Psoas muscle (tissue), 7 donors: ENCODE measurements at regions not wholly inside any gene's neighbourhood (a gene's known extent, or its start where the extent isn't known, plus 50 kb on each side); places are given as distances from the start of the nearest gene placed in this dataset.

Experiments used
- ATAC-seq, 4 donors: fragments of 200-7000 bp; cut with Tn5 transposase; one replicate each; pipeline ENCODE4 v1.9.1; 2020; ENCODE audit warnings: moderate library complexity in 3 of 4, mild to moderate bottlenecking in 2 of 4
- DNase-seq, 2 donors: peaks; one replicate each; pipeline ENCODE4 v3.0.0-alpha.2; 2020
- H3K27ac ChIP-seq: fragments of 200-600 bp; one replicate; pipeline ENCODE4 v1.8.0; 2022
- H3K27me3 ChIP-seq, 3 donors: fragments of 200-600 bp in 1 of 3; one replicate each; pipeline versions ENCODE4 v1.6.1 to v1.8.0; 2013 to 2022; ENCODE audit warnings: low read length in 2 of 3, mild to moderate bottlenecking in 2 of 3, moderate library complexity in 1 of 3; ENCODE audit not compliant: insufficient read depth in 3 of 3
- H3K36me3 ChIP-seq, 2 donors: fragments of 200-600 bp in 1 of 2; one replicate each; pipeline versions ENCODE4 v1.6.1 to v1.8.0; 2013 to 2022; ENCODE audit warnings: low read depth in 1 of 2, mild to moderate bottlenecking in 1 of 2, moderate library complexity in 1 of 2; ENCODE audit not compliant: insufficient read depth in 1 of 2
- H3K4me1 ChIP-seq: fragments of 200-600 bp; one replicate; pipeline ENCODE4 v1.8.0; 2022
- H3K4me3 ChIP-seq: fragments of 200-600 bp; one replicate; pipeline ENCODE4 v1.8.0; 2022; ENCODE audit warnings: mild to moderate bottlenecking
- H3K9me3 ChIP-seq: fragments of 200-600 bp; one replicate; pipeline ENCODE4 v1.8.0; 2022
- WGBS, 3 donors: extraction: QIAGEN DNeasy Blood & Tissue Kit; methylation state at CpG; one replicate each; pipeline versions ENCODE4 v1.1.6 to v1.1.7; 2013; 5-methylcytosine and 5-hydroxymethylcytosine counted together
- intact Hi-C, 2 donors: fragments of 100-400 bp; cut with DNase I; formaldehyde crosslinking; loops; one replicate each; pipeline versions ENCODE4 v1.11.0 to v1.14.2; 2022
- TF ChIP-seq, protein P1 (sequence below): fragments of 200-600 bp; IDR thresholded peaks from one replicate; pipeline ENCODE4 v1.8.0; 2022; ENCODE audit warnings: antibody characterized with exemption
- donor health status: healthy with polysubstance abuse.
- donor health status: DM: no; HTN: no; CAD: no; lungs with moderate emphysema.
- donor health status: Bipolar disorder and iron deficiency.
- donor health status: healthy.
- donor health status: DM: yes; HTN: yes; CAD: no.
- donor health status: DM: no; HTN: no; CAD: no.
- donor health status: DM: yes; HTN: yes; CAD: no.

DNA sequence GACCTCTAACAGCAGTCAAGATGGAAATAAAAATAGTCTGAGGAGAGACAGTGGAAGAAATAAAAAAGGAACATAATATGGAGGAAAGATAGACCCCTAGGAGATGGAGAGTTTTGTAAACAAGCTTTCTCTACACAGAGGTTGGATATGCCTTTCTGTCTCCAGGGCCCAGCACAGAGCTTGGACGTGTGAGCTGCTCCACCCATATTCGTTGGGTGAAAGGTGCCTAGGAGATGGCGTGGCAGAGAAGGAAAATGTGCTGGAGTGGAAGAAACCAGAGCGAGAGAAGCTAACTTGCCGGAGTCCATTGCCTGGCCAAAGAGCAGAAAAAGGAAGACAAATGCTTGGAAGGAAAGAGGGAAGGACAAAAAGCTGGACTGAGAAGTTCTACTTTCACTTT, 78.3 kb upstream of the LMO4 start:
- DNase-seq (no peak), ATAC-seq (no peak)
- Histone ChIP-seq H3K4me1 (no peaks in the 10 kb centered on the region), H3K36me3 (no peaks in the 10 kb centered on the region), H3K4me3 (no peak overlapping the region), H3K9me3 (no peaks in the 10 kb centered on the region), H3K27me3 (no peaks in the 10 kb centered on the region), H3K27ac (no peak overlapping the region)
- TF ChIP-seq, protein P1, sequence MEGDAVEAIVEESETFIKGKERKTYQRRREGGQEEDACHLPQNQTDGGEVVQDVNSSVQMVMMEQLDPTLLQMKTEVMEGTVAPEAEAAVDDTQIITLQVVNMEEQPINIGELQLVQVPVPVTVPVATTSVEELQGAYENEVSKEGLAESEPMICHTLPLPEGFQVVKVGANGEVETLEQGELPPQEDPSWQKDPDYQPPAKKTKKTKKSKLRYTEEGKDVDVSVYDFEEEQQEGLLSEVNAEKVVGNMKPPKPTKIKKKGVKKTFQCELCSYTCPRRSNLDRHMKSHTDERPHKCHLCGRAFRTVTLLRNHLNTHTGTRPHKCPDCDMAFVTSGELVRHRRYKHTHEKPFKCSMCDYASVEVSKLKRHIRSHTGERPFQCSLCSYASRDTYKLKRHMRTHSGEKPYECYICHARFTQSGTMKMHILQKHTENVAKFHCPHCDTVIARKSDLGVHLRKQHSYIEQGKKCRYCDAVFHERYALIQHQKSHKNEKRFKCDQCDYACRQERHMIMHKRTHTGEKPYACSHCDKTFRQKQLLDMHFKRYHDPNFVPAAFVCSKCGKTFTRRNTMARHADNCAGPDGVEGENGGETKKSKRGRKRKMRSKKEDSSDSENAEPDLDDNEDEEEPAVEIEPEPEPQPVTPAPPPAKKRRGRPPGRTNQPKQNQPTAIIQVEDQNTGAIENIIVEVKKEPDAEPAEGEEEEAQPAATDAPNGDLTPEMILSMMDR: no peak
- intact Hi-C loops: no loop called here
- 85 to 91% (median 89%) methylated on average over 5 of the region's 5 CpGs for WGBS, 3 donors

DNA sequence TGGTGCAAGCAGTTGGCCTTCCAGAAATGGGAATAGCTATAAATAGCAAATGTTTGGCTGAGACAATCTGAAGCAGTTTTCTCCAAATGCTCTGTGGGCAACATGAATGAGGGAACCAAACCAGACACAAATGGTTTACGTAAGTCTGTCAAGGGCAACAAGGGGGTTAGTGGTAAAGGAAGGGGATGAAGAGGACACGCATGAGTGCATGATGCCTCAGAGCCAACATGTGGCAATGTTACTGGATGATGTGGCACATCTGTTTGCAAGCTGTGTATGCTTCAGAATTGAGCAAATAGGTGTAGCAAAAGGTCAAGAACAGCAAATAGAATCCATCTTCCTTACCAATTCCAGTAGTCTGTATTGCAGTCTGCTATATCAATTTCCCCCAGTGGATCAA, 76.3 kb upstream of the LMO4 start:
- Histone ChIP-seq H3K9me3 (no peaks in the 10 kb centered on the region), H3K4me1 (no peaks in the 10 kb centered on the region), H3K27ac (no peak overlapping the region), H3K27me3 (no peaks in the 10 kb centered on the region), H3K4me3 (no peak overlapping the region), H3K36me3 (no peaks in the 10 kb centered on the region)
- intact Hi-C loops: no loop called here
- TF ChIP-seq, protein P1: no peak
- WGBS, 3 donors: 37 to 64% (median 43%) methylated on average over 2 of the region's 2 CpGs
- no peak for DNase-seq
- no peak for ATAC-seq

DNA sequence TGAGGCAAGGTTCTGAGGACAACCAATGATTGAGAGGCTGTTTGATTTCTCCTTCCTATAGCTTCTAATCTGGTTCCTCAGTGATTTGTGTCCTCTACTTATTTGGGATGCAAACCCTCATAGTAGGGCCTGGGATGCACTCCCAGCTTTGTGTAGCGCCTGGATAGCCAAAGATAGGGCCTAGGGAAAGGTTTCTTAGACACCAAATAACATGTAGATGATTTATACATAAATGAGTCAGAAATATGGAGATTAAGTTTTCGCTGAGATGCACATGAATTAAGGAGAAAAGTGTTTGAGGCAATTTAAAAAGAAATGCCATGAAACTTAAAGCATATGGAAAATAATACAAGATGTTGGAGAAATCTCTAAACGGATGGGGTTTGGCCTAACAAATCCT, 66.0 kb upstream of the LMO4 start:
- no peaks in the 10 kb centered on the region for H3K9me3 ChIP-seq
- no peak for ATAC-seq
- no peaks in the 10 kb centered on the region for H3K36me3 ChIP-seq
- no peak for DNase-seq
- TF ChIP-seq, protein P1: no peak
- no peaks in the 10 kb centered on the region for H3K4me1 ChIP-seq
- WGBS, 3 donors: 85 to 90% (median 87%) methylated on average over 3 of the region's 3 CpGs
- H3K4me3 ChIP-seq: no peak overlapping the region
- intact Hi-C loops: no loop called here
- H3K27ac ChIP-seq: no peak overlapping the region
- H3K27me3 ChIP-seq: no peaks in the 10 kb centered on the region

GRCh38 chr1:87263281-87263680, 65.4 kb upstream of the LMO4 start:
- Histone ChIP-seq H3K9me3 (no peaks in the 10 kb centered on the region), H3K4me1 (no peaks in the 10 kb centered on the region), H3K36me3 (no peaks in the 10 kb centered on the region), H3K27me3 (no peaks in the 10 kb centered on the region), H3K27ac (no peak overlapping the region), H3K4me3 (no peak overlapping the region)
- 86 to 91% (median 89%) methylated on average over 2 of the region's 2 CpGs for WGBS, 3 donors
- no peak for ATAC-seq
- TF ChIP-seq, protein P1: no peak
- DNase-seq: no peak
- intact Hi-C loops: no loop called here

- Histone ChIP-seq H3K4me1 (no peaks in the 10 kb centered on the region), H3K4me3 (no peak overlapping the region), H3K9me3 (no peaks in the 10 kb centered on the region), H3K27me3 (no peaks in the 10 kb centered on the region), H3K36me3 (no peaks in the 10 kb centered on the region), H3K27ac (no peak overlapping the region)
- TF ChIP-seq, protein P1: no peak
- no peak for DNase-seq
- intact Hi-C loops: no loop called here
- no peak for ATAC-seq
Measured at GRCh38 chr1:87263785-87264184, 64.9 kb upstream of the LMO4 start.
